Activated naive CD4-positive, alpha-beta T cell treated with anti-CD3 and anti-CD28 coated beads, Interleukin-2, amount 50 U/mL, for 16 hours (primary cell): ENCODE measurements at regions not wholly inside any gene's neighbourhood (a gene's known extent, or its start where the extent isn't known, plus 50 kb on each side); places are given as distances from the start of the nearest gene placed in this dataset.
"Not testable (repeated sequence)": the region's sequence is repeated elsewhere in the genome, so short reads cannot be mapped to it uniquely, and the experiment has no call there.

Experiments used
- DNase-seq: peaks from one replicate; pipeline ENCODE4 v3.0.0-alpha.2; 2020

DNA sequence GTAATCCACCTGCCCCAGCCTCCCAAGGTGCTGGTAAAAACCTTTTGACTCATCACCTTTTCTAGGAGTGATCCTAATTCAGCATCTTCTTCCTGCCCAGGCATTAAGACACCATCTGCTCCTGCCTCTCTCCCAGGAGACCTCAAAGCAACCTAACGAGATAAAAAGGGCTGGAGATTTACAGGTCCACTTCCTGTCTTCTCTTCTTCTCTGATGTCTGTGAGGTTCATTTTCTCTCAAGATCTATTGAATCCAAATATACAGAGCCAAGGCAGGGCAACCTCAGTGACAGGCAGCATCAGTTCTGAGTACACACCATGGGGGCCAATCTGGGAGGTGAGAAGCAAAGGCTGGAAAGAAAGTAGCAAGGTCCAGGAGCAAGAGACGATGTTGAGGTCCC, 219.4 kb downstream of the SETD4 start:
- DNase-seq: no peak

DNA sequence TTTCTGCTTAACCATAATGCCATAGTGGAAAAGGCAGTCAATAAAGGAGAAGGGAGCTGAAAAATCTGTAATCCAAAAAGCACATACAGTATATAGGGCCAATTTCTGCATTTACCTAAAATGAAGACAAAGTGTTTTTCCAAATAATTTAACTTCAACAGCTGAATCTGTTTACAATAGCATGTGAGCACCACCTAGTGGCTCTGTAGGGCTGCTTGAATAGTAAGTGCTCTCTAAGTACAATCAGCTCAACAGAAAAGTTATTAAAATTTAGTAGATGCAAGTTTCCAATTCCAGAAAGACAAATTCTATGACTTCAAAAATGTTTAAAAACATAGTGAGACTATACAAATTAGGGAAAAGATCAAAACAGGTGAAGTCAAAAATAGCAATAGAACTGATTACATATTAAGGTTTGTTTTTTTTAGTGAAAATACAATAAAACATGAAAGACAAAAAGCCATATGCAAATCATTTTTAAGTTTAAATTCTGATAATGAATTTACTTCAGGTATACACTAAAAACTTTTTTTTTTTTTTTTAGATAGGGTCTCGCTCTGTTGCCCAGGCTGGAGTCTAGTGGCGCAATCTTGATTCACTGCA, 220.0 kb downstream of the SETD4 start:
- peak; percentile 57 for DNase-seq

- DNase-seq: no peak
Measured at GRCh38 chr21:35838987-35839763, 221.2 kb downstream of the SETD4 start.

DNA sequence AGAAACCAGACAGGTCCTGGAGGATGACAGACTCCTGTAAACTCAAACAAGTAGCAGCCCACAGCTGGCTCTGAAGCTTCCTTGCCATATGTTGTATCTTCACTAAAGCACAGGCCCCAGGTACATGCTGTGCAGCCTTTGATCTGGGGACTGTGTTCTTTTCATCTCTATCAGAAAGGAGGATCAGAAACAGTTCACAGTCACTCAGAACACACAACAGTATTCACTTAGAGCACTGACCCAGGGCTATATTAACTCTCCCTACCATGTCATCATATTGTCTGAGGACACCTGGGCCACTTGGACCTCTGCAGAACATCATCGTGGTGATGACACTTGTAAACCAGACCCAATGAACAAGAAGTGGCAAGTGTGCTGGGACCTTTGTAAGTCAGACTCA, 222.0 kb downstream of the SETD4 start:
- no peak for DNase-seq

- DNase-seq: no peak
Measured at GRCh38 chr21:35833991-35834390, 226.3 kb downstream of the SETD4 start.

- DNase-seq: no peak
Measured at GRCh38 chr21:35833388-35833787, 226.9 kb downstream of the SETD4 start.

- no peak for DNase-seq
Measured at GRCh38 chr21:35831230-35831629, 229.1 kb downstream of the SETD4 start.

- no peak for DNase-seq
Measured at GRCh38 chr21:35829067-35829466, 231.3 kb downstream of the SETD4 start.

DNA sequence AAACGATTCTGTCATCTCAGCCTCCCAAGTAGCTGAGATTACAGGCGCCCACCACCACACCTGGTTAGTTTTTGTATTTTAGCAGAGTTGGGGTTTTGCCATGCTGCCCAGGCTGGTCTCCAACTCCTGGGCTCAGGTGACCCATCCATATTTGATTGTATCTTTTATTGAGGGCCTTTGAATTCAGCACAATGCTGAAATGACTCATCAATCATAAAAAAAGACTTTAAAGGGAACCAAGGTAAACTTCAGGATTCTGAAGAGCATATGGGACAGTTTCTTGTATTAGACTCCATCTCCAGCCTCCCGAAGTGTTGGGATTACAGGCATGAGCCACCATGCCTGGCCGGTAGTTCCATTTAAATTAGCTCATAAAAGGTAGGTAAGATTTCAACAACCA, 232.2 kb downstream of the SETD4 start:
- no peak for DNase-seq

- DNase-seq: no peak
Measured at GRCh38 chr21:35827004-35827403, 233.3 kb downstream of the SETD4 start.

DNA sequence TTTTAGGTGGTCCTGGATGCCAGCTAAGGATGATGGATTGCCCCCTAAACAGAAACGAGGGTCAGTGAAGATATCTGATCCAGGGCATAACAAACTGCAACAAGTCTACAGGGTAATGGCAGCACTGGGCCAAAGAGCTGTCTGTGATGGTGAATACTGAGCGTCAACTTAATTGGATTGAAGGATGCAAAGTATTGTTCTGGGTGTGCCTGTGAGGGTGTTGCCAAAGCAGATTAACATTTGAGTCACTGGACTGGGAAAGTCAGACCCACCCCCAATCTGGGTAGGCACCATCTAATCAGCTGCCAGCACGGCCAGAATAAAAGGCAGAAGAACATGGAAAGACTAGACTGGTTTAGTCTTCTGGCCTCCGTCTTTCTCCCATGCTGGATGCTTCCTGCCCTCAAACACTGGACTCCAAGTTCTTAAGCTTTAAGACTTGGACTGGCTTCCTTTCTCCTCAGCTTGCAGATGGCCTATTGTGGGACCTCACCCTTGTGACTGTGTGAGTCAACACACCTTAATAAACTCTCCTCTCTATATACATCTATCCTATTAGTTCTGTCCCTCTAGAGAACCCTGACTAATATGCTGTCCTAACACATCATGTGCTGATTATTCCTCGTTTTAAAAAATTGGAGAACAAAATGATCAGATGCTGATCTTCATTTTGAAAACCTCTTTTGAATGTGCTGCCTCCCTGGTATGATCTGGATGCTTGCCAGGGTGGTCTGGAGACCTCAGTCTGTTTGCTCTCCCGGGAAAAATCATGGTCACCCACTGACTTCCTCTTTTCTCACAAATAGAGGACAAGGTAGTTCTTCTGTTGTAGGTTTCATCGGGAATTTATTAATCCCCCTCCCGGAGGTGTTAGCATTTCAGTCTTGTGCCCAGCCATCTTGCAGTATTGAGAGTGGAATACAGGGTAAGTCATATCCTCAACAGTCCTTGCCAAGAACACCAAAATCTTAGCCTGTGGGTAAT, 234.7 kb downstream of the SETD4 start:
- no peak for DNase-seq

GRCh38 chr21:35824136-35824535, 236.2 kb downstream of the SETD4 start:
- no peak for DNase-seq

DNA sequence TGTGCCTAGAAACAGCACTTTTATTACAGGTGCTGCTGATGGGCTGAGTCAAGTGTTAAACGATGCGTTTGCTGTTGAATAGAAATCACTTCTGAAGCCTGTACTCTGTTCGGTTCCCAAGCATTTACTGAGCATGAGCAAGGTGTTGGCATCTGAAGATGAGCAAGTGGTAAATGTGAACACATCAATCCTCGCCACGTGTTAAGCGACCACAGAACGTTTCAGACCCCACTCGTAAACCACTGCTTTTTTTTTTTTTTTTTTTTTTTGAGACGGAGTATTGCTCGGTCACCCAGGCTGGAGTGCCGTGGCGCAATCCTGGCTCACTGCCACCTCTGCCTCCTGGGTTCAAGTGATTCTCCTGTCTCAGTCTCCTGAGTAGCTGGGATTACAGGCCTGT, 241.2 kb downstream of the SETD4 start:
- no peak for DNase-seq

DNA sequence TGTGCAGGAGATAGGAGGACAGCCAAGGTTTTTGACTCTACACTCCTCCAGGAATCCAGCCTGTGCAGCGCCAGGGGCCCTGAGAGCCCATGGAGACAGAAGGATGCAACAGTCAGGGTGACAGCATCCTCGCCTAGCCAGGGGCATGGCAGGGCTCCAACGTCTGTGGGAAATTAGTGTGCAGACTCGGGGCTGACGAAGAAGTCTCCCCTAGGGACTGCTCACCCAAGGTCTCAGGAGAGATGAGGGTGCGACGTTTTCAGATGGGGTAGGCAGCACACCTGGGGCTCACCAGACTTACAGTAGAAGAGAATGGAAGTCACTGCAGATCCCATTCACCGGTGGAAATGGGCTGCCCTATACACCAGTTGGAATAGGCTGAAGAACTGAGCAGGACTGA, 241.7 kb downstream of the SETD4 start:
- no peak for DNase-seq

DNA sequence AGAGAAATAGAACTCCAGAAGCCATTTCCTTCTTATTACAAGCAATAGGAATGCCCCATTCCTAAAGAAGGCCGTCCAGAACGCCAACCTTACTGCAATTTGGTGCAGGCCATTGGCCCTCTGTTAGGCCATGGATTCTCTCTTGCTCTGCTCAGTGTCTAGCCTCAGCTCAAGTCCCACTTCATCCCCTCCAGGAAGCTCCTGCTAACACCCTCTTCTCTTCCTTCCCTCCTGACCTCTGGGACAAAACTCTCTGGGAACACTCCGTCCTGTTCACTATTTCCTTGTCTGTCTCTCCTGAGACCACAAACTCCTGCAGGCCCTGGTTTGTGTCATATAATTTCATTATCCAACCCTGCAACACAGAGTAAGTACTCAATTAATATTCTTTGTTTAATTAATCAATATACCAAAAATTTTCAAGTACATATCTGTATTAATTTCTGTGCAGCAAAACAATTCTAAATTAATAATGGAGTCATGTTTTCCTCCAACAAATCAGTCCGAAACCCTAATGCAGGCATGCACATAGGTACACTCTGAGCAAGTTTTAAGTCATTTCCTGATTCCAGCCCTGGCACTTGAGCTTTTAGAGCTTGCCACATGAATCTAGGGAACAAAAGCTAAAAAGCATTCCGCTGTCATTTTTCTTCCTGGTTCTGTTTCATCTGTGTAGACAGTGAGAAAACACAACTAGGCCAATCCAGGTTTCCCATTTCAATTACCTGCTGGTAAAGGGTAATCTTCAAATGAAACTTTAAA, 245.3 kb downstream of the SETD4 start:
- DNase-seq: no peak

GRCh38 chr21:35812679-35813078, 247.6 kb downstream of the SETD4 start:
- no peak for DNase-seq

- DNase-seq: no peak
Measured at GRCh38 chr21:35811191-35811806, 249.0 kb downstream of the SETD4 start.

DNA sequence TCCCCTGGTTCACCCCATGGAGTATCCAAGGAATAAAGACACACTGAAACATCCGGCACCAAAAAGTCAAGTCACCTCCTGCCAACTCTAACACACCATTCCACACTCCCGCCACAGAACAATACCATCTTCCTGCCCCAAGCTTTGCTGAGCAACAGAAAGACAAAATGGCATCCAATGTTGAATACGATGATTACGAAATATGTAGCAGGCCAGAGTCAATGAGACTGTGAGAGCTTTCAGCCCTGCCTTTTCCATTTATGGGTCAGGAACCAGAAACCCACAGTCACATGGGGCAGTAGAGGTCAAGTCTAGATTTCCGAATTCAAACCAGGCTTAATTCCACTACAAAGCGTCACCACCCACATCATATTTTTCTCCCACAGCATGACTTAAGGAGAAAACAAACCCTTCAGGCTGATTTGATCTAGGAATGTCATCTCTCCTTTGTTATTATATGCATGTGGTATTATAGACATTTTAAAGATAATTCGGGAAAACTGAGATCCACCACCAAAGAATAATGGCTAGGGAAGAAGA, 249.8 kb downstream of the SETD4 start:
- DNase-seq: no peak

- no peak for DNase-seq
Measured at GRCh38 chr21:35801391-35801790, 258.9 kb downstream of the SETD4 start.

DNA sequence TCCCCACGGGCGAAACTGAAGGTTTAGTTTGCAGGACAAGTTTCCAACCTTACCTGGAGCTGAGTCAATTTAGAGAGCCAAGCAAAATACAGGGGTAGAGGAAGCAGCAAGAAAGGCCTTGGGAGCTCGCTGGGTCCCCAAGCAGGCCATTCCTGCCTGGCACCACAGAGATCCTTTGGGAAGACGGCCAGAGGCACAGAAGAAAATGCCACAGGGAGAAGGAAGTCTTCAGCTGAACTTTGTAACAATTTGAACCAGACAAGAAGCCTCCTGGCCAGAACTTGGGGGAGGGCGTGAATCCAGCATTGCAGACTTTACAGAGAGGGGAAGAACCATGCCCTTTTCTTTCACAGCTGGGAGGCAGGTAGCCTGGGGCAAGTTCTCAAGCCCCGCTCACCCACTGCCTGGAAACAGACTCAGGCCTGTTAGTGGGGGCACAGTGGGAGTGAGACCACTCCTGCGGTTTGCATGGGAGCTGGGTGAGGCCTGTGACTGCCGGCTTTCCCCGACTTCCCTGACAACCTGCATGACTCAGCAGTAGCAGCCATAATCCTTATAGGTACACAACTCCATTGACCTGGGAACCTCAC, 259.4 kb downstream of the SETD4 start:
- DNase-seq: not testable (repeated sequence)

GRCh38 chr21:35796844-35797243, 263.5 kb downstream of the SETD4 start:
- no peak for DNase-seq

GRCh38 chr21:35794527-35794926, 265.8 kb downstream of the SETD4 start:
- not testable (repeated sequence) for DNase-seq
